Ovary (tissue), 3 donors: ENCODE measurements at regions not wholly inside any gene's neighbourhood (a gene's known extent, or its start where the extent isn't known, plus 50 kb on each side); places are given as distances from the start of the nearest gene placed in this dataset.
"Not testable (repeated sequence)": the region's sequence is repeated elsewhere in the genome, so short reads cannot be mapped to it uniquely, and the experiment has no call there.

Experiments
- POLR2A ChIP-seq: fragments of 450-650 bp; IDR thresholded peaks from one replicate; pipeline ENCODE4 v1.6.1; 2017; ENCODE audit warnings: antibody characterized with exemption, mild to moderate bottlenecking, moderate library complexity
- TF ChIP-seq, protein P1 (sequence below), 3 donors: fragments of 450-650 bp in 2 of 3; fragments of 200-600 bp in 1 of 3; IDR thresholded peaks; one replicate each; pipeline versions ENCODE4 v1.5.1 to v1.8.0; 2016 to 2022; ENCODE audit warnings: antibody characterized with exemption in 3 of 3, mild to moderate bottlenecking in 1 of 3
- donor health status: DM: no; HTN: no; CAD: no.

DNA sequence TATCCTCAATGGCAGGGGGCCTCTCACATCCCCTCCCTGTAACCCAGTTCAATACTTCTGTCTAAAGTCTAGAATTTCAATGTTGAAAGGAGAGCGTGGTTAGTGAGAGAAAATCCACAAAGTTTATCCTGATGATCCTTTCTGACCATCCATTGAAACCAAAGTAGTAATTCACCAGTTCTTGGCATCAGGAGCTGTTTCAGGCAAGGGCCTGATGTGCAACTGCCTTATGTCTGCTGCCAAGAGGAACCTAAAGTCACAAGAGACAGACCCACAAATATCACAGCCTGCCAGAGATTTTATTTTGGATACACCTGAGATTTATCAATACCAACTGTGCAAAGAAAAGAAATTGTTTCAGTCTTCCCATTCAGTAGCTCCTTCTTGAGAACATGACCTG lies 68.3 kb upstream of the PLEKHM1 start:
- not testable (repeated sequence) for TF ChIP-seq POLR2A
- TF ChIP-seq, protein P1, sequence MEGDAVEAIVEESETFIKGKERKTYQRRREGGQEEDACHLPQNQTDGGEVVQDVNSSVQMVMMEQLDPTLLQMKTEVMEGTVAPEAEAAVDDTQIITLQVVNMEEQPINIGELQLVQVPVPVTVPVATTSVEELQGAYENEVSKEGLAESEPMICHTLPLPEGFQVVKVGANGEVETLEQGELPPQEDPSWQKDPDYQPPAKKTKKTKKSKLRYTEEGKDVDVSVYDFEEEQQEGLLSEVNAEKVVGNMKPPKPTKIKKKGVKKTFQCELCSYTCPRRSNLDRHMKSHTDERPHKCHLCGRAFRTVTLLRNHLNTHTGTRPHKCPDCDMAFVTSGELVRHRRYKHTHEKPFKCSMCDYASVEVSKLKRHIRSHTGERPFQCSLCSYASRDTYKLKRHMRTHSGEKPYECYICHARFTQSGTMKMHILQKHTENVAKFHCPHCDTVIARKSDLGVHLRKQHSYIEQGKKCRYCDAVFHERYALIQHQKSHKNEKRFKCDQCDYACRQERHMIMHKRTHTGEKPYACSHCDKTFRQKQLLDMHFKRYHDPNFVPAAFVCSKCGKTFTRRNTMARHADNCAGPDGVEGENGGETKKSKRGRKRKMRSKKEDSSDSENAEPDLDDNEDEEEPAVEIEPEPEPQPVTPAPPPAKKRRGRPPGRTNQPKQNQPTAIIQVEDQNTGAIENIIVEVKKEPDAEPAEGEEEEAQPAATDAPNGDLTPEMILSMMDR (IDR thresholded peaks at IDR 0.05): not testable (repeated sequence)
